ENCODE measurements at regions not wholly inside any gene's neighbourhood (a gene's known extent, or its start where the extent isn't known, plus 50 kb on each side); places are given as distances from the start of the nearest gene placed in this dataset.

- Histone ChIP-seq H3K4me1 (no peaks in the 10 kb centered on the region), H3K9me3 (no peaks in the 10 kb centered on the region), H3K36me3 (no peaks in the 10 kb centered on the region), H3K4me3 (no peak overlapping the region), H3K27me3 (replicated peaks in 1 of 7) (peaks cover 0 to 33% (median 0%) of the 10 kb centered on the region in 7 donors), H3K27ac (no peak overlapping the region)
- no peak for DNase-seq
- TF ChIP-seq POLR2A (IDR thresholded peaks at IDR 0.05) (no peak), POLR2AphosphoS5 (IDR thresholded peaks at IDR 0.05) (no peak)
- TF ChIP-seq, protein P1, sequence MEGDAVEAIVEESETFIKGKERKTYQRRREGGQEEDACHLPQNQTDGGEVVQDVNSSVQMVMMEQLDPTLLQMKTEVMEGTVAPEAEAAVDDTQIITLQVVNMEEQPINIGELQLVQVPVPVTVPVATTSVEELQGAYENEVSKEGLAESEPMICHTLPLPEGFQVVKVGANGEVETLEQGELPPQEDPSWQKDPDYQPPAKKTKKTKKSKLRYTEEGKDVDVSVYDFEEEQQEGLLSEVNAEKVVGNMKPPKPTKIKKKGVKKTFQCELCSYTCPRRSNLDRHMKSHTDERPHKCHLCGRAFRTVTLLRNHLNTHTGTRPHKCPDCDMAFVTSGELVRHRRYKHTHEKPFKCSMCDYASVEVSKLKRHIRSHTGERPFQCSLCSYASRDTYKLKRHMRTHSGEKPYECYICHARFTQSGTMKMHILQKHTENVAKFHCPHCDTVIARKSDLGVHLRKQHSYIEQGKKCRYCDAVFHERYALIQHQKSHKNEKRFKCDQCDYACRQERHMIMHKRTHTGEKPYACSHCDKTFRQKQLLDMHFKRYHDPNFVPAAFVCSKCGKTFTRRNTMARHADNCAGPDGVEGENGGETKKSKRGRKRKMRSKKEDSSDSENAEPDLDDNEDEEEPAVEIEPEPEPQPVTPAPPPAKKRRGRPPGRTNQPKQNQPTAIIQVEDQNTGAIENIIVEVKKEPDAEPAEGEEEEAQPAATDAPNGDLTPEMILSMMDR (IDR thresholded peaks at IDR 0.05 in 8 of 11, conservative IDR thresholded peaks at IDR 0.05 in 3 of 11) = no peak
- intact Hi-C loops (cut with DNase I; ENCODE audit: low total_unique reads) = no loop called here
- 82 to 88% (median 87%) methylated on average over 7 of the region's 7 CpGs for WGBS, 5 donors
These were observed 67.0 kb downstream of the OLIG1 start for GRCh38 chr21:33136847-33137502.

DNA sequence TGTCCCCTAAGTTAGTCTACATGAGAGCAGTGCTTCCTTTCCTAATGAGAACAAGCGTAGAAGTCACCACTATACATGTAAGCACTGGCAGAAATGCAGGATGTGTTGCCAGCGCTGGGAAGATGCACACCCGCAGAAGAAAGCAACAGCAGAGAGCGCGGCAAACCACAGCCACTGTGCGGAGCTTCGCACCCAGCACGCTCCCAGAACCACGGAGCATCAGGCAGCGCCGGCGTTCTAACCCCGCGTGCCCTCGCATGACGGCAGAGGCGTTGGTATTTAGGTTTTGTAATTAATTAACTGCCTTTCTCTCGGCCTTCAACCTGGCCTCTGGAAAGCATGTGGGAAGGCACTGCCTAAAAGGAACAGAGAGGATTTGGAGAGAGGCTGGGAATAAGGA, 69.1 kb downstream of the OLIG1 start:
- no peak overlapping the region for H3K4me3 ChIP-seq
- H3K27ac ChIP-seq = no peak overlapping the region
- no peaks in the 10 kb centered on the region for H3K9me3 ChIP-seq
- DNase-seq = no peak
- peaks cover 0 to 21% (median 0%) of the 10 kb centered on the region in 7 donors for H3K27me3 ChIP-seq (replicated peaks in 1 of 7)
- no peaks in the 10 kb centered on the region for H3K36me3 ChIP-seq
- H3K4me1 ChIP-seq = no peaks in the 10 kb centered on the region
- TF ChIP-seq POLR2A (IDR thresholded peaks at IDR 0.05) (no peak), POLR2AphosphoS5 (IDR thresholded peaks at IDR 0.05) (no peak)
- TF ChIP-seq, protein P1 (IDR thresholded peaks at IDR 0.05 in 8 of 11, conservative IDR thresholded peaks at IDR 0.05 in 3 of 11) = no peak
- intact Hi-C loops (cut with DNase I; ENCODE audit: low total_unique reads) = no loop called here
- 78 to 90% (median 88%) methylated on average over 18 of the region's 18 CpGs for WGBS, 5 donors

DNA sequence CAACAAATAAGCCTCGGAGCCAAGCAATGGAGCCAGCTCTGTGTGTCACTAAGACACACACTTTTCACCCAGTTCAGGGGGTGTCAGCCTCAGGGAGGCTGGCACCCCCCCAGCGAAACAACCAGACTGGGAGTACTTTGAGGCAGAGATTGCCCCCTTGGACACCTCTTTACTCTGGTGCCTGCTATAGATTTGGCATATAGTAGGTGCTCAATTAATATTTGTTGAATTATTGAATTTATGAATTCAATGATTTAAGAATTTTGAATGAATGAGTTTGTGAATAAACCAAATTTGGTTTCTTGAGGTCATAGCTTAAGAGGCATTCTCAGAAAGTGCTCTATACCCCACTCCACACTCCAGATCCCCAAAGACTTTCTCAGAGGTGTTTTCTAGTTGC, 70.3 kb downstream of the OLIG1 start:
- H3K27me3 ChIP-seq (replicated peaks in 1 of 7) = peaks cover 0 to 25% (median 0%) of the 10 kb centered on the region in 7 donors
- H3K4me1 ChIP-seq = no peaks in the 10 kb centered on the region
- H3K36me3 ChIP-seq = no peaks in the 10 kb centered on the region
- WGBS, 5 donors = 78 to 86% (median 81%) methylated on average over 2 of the region's 2 CpGs
- H3K9me3 ChIP-seq = no peaks in the 10 kb centered on the region
- intact Hi-C loops (cut with DNase I; ENCODE audit: low total_unique reads) = no loop called here
- H3K4me3 ChIP-seq = no peak overlapping the region
- DNase-seq = no peak
- no peak overlapping the region for H3K27ac ChIP-seq
- TF ChIP-seq POLR2AphosphoS5 (IDR thresholded peaks at IDR 0.05) (no peak), POLR2A (IDR thresholded peaks at IDR 0.05) (no peak)

- H3K9me3 ChIP-seq = no peaks in the 10 kb centered on the region
- TF ChIP-seq, protein P1 (IDR thresholded peaks at IDR 0.05 in 8 of 11, conservative IDR thresholded peaks at IDR 0.05 in 3 of 11) = no peak
- TF ChIP-seq POLR2A (IDR thresholded peaks at IDR 0.05) (no peak), POLR2AphosphoS5 (IDR thresholded peaks at IDR 0.05) (no peak)
- peaks cover 0 to 29% (median 0%) of the 10 kb centered on the region in 7 donors for H3K27me3 ChIP-seq (replicated peaks in 1 of 7)
- no peak overlapping the region for H3K27ac ChIP-seq
- intact Hi-C loops (cut with DNase I; ENCODE audit: low total_unique reads) = no loop called here
- no peaks in the 10 kb centered on the region for H3K36me3 ChIP-seq
- DNase-seq = no peak
- H3K4me1 ChIP-seq = no peaks in the 10 kb centered on the region
- H3K4me3 ChIP-seq = no peak overlapping the region
- WGBS, 5 donors = 68 to 80% (median 77%) methylated on average over 4 of the region's 4 CpGs
These were observed 76.5 kb downstream of the OLIG1 start for GRCh38 chr21:33146467-33146866.
